ENCODE measurements at regions not wholly inside any gene's neighbourhood (a gene's known extent, or its start where the extent isn't known, plus 50 kb on each side); places are given as distances from the start of the nearest gene placed in this dataset.
"Not testable (repeated sequence)": the region's sequence is repeated elsewhere in the genome, so short reads cannot be mapped to it uniquely, and the experiment has no call there.

DNA sequence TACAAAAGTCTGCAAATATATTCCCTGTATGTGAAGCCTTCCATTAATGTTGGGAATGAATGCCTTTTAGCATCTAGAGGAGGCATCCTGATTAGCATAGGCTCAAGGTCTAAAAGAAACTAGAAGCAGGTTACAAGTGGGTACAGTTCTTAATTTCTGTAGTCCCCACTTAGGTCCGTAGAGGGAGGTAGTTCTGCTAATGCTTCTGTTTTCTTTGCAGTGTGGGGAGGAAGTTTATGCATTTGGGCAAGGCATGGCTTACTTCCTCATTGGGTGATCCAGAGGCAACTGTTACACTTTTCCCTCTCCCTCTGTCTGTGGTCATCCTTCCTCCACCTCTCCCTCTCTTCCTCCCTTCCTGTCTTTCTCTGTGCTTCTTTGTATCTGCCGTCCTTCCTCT is 108.4 kb upstream of the ZKSCAN2 start:
- no peak for FAIRE-seq
- no peak for DNase-seq (ENCODE audit: insufficient read length, low spot score)
- TF ChIP-seq, protein P1, sequence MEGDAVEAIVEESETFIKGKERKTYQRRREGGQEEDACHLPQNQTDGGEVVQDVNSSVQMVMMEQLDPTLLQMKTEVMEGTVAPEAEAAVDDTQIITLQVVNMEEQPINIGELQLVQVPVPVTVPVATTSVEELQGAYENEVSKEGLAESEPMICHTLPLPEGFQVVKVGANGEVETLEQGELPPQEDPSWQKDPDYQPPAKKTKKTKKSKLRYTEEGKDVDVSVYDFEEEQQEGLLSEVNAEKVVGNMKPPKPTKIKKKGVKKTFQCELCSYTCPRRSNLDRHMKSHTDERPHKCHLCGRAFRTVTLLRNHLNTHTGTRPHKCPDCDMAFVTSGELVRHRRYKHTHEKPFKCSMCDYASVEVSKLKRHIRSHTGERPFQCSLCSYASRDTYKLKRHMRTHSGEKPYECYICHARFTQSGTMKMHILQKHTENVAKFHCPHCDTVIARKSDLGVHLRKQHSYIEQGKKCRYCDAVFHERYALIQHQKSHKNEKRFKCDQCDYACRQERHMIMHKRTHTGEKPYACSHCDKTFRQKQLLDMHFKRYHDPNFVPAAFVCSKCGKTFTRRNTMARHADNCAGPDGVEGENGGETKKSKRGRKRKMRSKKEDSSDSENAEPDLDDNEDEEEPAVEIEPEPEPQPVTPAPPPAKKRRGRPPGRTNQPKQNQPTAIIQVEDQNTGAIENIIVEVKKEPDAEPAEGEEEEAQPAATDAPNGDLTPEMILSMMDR (IDR thresholded peaks at IDR 0.05; ENCODE audit: insufficient read depth, missing control alignments), result no peak

DNA sequence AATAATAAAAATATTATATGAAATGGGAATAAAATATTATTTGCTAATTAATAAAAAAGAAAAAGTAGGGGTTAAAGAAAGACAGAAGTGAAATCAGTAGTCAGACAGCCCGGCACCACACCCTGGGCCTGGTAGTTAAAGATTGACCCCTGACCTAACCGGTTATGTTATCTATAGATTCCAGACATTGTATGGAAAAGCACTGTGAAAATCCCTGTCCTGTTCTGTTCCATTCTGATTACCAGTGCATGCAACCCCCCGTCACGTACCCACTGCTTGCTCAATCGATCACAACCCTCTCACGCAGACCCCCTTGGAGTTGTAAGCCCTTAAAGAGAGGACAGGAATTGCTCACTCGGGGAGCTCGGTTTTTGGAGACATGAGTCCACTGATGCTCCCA is 101.9 kb upstream of the ZKSCAN2 start:
- FAIRE-seq; DNase-seq (ENCODE audit: insufficient read length, low spot score): not testable (repeated sequence)

DNA sequence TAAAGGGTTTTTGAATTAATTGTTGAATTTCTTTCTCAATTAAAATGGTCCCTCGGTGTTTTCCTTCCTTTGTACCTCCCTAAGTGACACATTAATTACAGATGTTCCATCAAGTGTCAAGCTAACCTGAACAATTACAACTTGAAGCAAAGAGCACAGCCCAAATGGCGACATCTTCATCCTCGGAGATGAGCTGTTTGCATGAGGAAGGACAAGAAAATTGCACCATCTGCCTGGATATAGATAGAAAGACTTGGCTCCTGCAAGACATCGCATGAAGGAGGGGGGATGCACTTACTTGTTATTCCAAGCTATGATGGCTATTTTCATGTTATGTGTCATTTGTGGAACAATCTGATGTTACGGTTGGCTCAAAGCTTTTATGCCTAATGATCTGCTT is 86.4 kb upstream of the ZKSCAN2 start:
- TF ChIP-seq, protein P1 (IDR thresholded peaks at IDR 0.05; ENCODE audit: insufficient read depth, missing control alignments), result no peak
- DNase-seq (ENCODE audit: insufficient read length, low spot score) (no peak), FAIRE-seq (no peak)

DNA sequence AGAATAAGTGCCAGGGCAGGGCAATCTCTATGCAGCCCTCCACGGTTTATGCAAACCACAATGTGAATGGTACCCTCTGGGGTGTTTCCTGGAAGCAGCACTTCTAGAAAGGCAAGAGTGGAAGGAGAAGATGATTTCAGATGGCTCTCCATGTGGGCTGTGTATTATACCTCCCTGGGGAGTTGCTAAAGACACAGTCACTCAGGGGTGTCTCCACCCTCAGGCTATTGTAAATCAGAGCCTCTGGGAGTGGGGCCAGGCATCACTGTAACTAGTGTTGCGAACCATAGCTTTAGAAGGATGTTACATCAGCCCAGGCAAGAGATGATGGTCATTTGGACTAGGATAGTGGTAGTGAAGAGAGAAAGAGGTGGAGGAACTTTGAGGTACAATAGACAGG is 83.3 kb upstream of the ZKSCAN2 start:
- no peak for DNase-seq (ENCODE audit: insufficient read length, low spot score)
- TF ChIP-seq, protein P1 (IDR thresholded peaks at IDR 0.05; ENCODE audit: insufficient read depth, missing control alignments), result no peak
- FAIRE-seq, result no peak

DNA sequence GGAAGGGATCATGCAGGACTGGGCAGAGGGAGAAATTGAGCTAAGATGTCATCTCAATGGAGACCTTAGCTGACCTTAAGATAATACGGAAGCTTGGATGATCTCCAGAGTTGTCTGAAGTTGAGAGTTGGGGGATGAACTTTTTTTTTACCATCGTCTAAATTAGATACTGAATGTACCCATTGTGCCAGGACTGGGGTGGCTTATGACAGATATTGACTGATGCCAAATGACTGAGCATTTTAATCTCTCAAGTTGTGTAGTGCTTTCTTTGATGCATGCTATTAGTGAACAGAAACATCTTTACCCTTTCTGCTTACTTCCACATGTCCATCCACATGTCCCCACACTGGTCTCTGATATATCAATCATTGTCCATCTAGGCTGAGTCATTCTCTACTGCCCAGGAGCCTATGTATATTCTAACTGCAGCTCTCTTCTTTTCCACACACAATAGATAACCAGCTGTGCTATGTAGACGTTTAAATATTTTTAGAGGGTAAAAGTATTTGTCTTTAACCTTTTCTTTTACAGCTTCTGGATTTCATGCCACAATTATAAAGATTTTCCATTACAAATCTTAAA is 60.2 kb upstream of the ZKSCAN2 start:
- DNase-seq (ENCODE audit: insufficient read length, low spot score) (no peak), FAIRE-seq (no peak)
- TF ChIP-seq, protein P1 (IDR thresholded peaks at IDR 0.05; ENCODE audit: insufficient read depth, missing control alignments), result no peak

DNA sequence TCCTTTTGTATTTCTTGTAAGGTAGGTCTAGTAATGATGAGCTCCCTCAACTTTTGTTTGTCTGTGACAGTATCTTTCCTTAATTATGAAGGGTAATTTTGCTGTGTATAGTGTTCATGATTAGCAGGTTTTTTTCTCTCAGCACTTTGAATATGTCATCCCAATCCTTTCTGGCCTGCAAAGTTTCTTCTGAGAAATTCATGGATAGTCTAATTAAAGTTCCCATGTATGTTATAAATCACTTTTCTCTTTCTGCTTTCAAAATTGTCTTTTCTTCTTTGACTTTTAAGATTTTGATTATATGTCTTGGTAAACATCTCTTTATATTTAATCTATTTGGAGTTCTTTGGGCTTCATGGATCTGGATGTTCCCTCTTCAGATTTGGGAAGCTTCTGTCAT is 54.3 kb upstream of the ZKSCAN2 start:
- FAIRE-seq, result no peak
- DNase-seq (ENCODE audit: insufficient read length, low spot score), result no peak
- TF ChIP-seq, protein P1 (IDR thresholded peaks at IDR 0.05; ENCODE audit: insufficient read depth, missing control alignments), result no peak

DNA sequence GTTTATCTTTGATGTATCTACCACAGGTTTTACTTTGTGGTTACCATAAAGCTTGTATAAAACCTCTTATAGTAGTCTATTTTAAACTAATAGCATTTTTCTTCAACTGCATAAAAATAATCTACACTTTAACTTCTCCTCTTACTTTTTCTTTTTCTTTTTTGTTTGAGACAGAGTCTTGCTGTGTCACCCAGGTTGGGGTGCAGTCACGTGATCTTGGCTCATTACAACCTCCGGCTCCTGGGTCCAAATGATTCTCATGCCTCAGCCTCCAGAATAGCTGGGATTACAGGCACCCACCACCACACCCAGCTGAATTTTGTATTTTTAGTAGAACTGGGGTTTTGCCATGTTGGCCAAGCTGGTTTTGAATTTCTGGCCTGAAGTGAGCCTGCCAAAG is 53.4 kb upstream of the ZKSCAN2 start:
- DNase-seq (ENCODE audit: insufficient read length, low spot score) (no peak), FAIRE-seq (no peak)
- TF ChIP-seq, protein P1 (IDR thresholded peaks at IDR 0.05; ENCODE audit: insufficient read depth, missing control alignments), result no peak

Data from D721Med (cell line).